ENCODE measurements at regions not wholly inside any gene's neighbourhood (a gene's known extent, or its start where the extent isn't known, plus 50 kb on each side); places are given as distances from the start of the nearest gene placed in this dataset.

- TF ChIP-seq CTCF (IDR thresholded peaks at IDR 0.05), result no peak
These were observed 118.3 kb upstream of the SNX2 start for GRCh38 chr5:122656577-122656976.

GRCh38 chr5:122661496-122662180 lies 113.2 kb upstream of the SNX2 start:
- TF ChIP-seq CTCF (IDR thresholded peaks at IDR 0.05), result no peak

GRCh38 chr5:122665051-122665450 lies 109.8 kb upstream of the SNX2 start:
- TF ChIP-seq CTCF (IDR thresholded peaks at IDR 0.05), result no peak

- no peak for TF ChIP-seq CTCF (IDR thresholded peaks at IDR 0.05)
These were observed 106.3 kb upstream of the SNX2 start for GRCh38 chr5:122668552-122668951.

- no peak for TF ChIP-seq CTCF (IDR thresholded peaks at IDR 0.05)
These were observed 101.5 kb upstream of the SNX2 start for GRCh38 chr5:122673343-122673742.

GRCh38 chr5:122674385-122674784 lies 100.5 kb upstream of the SNX2 start:
- no peak for TF ChIP-seq CTCF (IDR thresholded peaks at IDR 0.05)

- TF ChIP-seq CTCF (IDR thresholded peaks at IDR 0.05), result peak; percentile 18; the same call in 1 of the 2 replicates
These were observed 94.1 kb upstream of the SNX2 start for GRCh38 chr5:122680623-122681350.

All from LNCAP (cell line).